Hepatocyte (in vitro differentiated cells): ENCODE measurements at regions not wholly inside any gene's neighbourhood (a gene's known extent, or its start where the extent isn't known, plus 50 kb on each side); places are given as distances from the start of the nearest gene placed in this dataset.

Experiments used
- EZH2 ChIP-seq: fragments of 200-600 bp; sonication (generic); IDR thresholded peaks from 2 replicates; pipeline ENCODE4 v1.6.1; 2016; ENCODE audit warnings: antibody characterized with exemption, mild to moderate bottlenecking, borderline replicate concordance
- EZH2phosphoT487 ChIP-seq: fragments of 200-600 bp; sonication (generic); IDR thresholded peaks from one replicate; pipeline ENCODE4 v1.6.1; 2018; ENCODE audit warnings: antibody characterized with exemption, mild to moderate bottlenecking, low read depth, moderate library complexity; ENCODE audit not compliant: unreplicated experiment, severe bottlenecking
- TF ChIP-seq, protein P1 (sequence below): fragments of 200-600 bp; sonication (generic); IDR thresholded peaks from 2 replicates; pipeline ENCODE4 v1.5.1; 2016; ENCODE audit warnings: antibody characterized with exemption, mild to moderate bottlenecking; ENCODE audit not compliant: poor library complexity

DNA sequence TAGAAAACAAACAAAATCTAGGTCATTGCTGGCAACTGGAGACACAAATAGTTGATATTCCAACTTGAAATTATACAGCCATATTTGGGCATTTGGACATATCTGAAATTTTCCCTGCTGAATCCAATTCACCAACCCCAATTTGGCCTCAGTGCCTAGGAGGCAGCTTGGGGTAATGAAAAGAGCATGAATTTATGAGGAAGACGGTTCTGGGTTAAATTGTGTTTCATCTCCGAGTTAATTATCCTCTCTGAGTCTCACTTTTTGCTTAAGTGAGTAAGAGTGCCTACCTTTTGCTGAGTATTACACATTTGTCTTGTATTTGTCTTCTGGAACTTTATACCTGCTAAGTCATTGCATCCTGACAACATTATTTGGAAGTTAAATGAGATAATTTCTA, 1906.8 kb upstream of the PIK3C3 start:
- TF ChIP-seq, protein P1, sequence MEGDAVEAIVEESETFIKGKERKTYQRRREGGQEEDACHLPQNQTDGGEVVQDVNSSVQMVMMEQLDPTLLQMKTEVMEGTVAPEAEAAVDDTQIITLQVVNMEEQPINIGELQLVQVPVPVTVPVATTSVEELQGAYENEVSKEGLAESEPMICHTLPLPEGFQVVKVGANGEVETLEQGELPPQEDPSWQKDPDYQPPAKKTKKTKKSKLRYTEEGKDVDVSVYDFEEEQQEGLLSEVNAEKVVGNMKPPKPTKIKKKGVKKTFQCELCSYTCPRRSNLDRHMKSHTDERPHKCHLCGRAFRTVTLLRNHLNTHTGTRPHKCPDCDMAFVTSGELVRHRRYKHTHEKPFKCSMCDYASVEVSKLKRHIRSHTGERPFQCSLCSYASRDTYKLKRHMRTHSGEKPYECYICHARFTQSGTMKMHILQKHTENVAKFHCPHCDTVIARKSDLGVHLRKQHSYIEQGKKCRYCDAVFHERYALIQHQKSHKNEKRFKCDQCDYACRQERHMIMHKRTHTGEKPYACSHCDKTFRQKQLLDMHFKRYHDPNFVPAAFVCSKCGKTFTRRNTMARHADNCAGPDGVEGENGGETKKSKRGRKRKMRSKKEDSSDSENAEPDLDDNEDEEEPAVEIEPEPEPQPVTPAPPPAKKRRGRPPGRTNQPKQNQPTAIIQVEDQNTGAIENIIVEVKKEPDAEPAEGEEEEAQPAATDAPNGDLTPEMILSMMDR, result no peak
- TF ChIP-seq EZH2, result no peak
- no peak for TF ChIP-seq EZH2phosphoT487
